ENCODE measurements at regions not wholly inside any gene's neighbourhood (a gene's known extent, or its start where the extent isn't known, plus 50 kb on each side); places are given as distances from the start of the nearest gene placed in this dataset.

GRCh38 chr14:103250874-103251273 lies 83.2 kb upstream of the EIF5 start:
- TF ChIP-seq CTCF (conservative IDR thresholded peaks at IDR 0.05 in 1 of 2, IDR thresholded peaks at IDR 0.05 in 1 of 2; ENCODE audit: extremely low read depth in 1 of 2, insufficient read depth in 1 of 2, low read depth in 1 of 2, low read length in 2 of 2) (no peak), EZH2 (IDR thresholded peaks at IDR 0.05; ENCODE audit: borderline replicate concordance, low read length) (no peak)
